ENCODE measurements at regions not wholly inside any gene's neighbourhood (a gene's known extent, or its start where the extent isn't known, plus 50 kb on each side); places are given as distances from the start of the nearest gene placed in this dataset.

DNA sequence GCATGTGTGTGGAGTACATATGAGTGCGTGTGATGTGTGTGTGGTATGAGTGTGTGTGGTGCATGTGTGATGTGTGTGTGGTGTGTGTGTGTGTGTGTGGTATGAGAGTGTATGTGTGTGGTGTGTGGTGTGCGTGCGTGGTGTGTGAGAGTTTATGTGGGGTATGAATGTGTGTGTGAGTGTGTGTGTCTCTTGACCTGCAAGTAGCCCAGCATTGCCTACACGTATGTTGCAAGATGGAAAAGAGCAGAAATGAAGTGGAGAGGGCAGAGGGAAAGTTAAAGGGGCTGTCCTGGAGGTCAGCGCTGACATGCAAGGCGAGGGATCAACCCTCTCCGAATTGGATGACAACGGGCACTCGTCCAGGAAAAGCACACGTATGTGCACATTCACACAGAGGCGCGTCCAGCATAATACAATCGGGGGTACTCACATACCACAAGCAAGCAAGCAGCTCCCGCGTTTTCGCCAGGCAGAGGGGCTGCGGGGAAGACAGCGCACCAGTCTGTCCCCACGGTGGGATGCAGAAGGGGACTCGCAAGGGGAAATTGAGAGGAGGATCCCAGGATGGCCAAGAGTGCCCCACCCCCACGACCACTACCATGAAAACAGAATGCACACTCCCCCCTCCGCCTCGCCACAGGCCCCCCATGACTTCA, 174.5 kb upstream of the AFDN start:
- ATAC-seq, result no peak
- ChIA-PET POLR2A (no interaction called here), CTCF (no interaction called here)
- Histone ChIP-seq H3K4me1 (no peaks in the 10 kb centered on the region), H3K9me3 (no peaks in the 10 kb centered on the region), H3K4me3 (no peak overlapping the region), H3K4me2 (no peak overlapping the region), H3K27ac (no peak overlapping the region)
- no peak for DNase-seq (ENCODE audit: low read depth in 1 of 2, low spot score in 1 of 2)
- 88% methylated on average over 20 of the region's 23 CpGs for WGBS (ENCODE audit: missing lambda C conversion rate)
- no peak for FAIRE-seq
- TF ChIP-seq, protein P1, sequence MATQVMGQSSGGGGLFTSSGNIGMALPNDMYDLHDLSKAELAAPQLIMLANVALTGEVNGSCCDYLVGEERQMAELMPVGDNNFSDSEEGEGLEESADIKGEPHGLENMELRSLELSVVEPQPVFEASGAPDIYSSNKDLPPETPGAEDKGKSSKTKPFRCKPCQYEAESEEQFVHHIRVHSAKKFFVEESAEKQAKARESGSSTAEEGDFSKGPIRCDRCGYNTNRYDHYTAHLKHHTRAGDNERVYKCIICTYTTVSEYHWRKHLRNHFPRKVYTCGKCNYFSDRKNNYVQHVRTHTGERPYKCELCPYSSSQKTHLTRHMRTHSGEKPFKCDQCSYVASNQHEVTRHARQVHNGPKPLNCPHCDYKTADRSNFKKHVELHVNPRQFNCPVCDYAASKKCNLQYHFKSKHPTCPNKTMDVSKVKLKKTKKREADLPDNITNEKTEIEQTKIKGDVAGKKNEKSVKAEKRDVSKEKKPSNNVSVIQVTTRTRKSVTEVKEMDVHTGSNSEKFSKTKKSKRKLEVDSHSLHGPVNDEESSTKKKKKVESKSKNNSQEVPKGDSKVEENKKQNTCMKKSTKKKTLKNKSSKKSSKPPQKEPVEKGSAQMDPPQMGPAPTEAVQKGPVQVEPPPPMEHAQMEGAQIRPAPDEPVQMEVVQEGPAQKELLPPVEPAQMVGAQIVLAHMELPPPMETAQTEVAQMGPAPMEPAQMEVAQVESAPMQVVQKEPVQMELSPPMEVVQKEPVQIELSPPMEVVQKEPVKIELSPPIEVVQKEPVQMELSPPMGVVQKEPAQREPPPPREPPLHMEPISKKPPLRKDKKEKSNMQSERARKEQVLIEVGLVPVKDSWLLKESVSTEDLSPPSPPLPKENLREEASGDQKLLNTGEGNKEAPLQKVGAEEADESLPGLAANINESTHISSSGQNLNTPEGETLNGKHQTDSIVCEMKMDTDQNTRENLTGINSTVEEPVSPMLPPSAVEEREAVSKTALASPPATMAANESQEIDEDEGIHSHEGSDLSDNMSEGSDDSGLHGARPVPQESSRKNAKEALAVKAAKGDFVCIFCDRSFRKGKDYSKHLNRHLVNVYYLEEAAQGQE (IDR thresholded peaks at IDR 0.05), result no peak
- TF ChIP-seq CBX2 (IDR thresholded peaks at IDR 0.05; ENCODE audit: borderline replicate concordance, low read depth), result no peak
- no peak for TF ChIP-seq RCOR1 (IDR thresholded peaks at IDR 0.05; ENCODE audit: low read depth, low read length)
- no peak for TF ChIP-seq GATA3 (IDR thresholded peaks at IDR 0.05; ENCODE audit: borderline replicate concordance)
- TF ChIP-seq NR3C1 (IDR thresholded peaks at IDR 0.05), result no peak
- no peak for TF ChIP-seq ZFP36 (IDR thresholded peaks at IDR 0.05; ENCODE audit: borderline replicate concordance, partially characterized antibody)
- TF ChIP-seq HOXA7 (CRISPR knock-in tag; IDR thresholded peaks at IDR 0.05), result no peak
- TF ChIP-seq ZNF302 (CRISPR knock-in tag; IDR thresholded peaks at IDR 0.05), result no peak
- no peak for TF ChIP-seq HOXB5 (CRISPR knock-in tag; IDR thresholded peaks at IDR 0.05)
- no peak for TF ChIP-seq RARB (CRISPR knock-in tag; IDR thresholded peaks at IDR 0.05)
- no peak for TF ChIP-seq RNF2 (IDR thresholded peaks at IDR 0.05; ENCODE audit: borderline replicate concordance, low read depth)
- TF ChIP-seq EP300 (IDR thresholded peaks at IDR 0.05), result no peak
- no peak for TF ChIP-seq NFE2L2 (conservative IDR thresholded peaks at IDR 0.05; ENCODE audit: low read length)
- no peak for TF ChIP-seq PHF8 (IDR thresholded peaks at IDR 0.05; ENCODE audit: borderline replicate concordance, low read depth)
- TF ChIP-seq RFX5 (IDR thresholded peaks at IDR 0.05), result no peak
- no peak for TF ChIP-seq POLR2AphosphoS2 (conservative IDR thresholded peaks at IDR 0.05; ENCODE audit: low read length)
- TF ChIP-seq, protein P2, sequence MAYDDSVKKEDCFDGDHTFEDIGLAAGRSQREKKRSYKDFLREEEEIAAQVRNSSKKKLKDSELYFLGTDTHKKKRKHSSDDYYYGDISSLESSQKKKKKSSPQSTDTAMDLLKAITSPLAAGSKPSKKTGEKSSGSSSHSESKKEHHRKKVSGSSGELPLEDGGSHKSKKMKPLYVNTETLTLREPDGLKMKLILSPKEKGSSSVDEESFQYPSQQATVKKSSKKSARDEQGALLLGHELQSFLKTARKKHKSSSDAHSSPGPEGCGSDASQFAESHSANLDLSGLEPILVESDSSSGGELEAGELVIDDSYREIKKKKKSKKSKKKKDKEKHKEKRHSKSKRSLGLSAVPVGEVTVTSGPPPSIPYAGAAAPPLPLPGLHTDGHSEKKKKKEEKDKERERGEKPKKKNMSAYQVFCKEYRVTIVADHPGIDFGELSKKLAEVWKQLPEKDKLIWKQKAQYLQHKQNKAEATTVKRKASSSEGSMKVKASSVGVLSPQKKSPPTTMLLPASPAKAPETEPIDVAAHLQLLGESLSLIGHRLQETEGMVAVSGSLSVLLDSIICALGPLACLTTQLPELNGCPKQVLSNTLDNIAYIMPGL (CRISPR knock-in tag; IDR thresholded peaks at IDR 0.05; ENCODE audit: borderline replicate concordance), result no peak

DNA sequence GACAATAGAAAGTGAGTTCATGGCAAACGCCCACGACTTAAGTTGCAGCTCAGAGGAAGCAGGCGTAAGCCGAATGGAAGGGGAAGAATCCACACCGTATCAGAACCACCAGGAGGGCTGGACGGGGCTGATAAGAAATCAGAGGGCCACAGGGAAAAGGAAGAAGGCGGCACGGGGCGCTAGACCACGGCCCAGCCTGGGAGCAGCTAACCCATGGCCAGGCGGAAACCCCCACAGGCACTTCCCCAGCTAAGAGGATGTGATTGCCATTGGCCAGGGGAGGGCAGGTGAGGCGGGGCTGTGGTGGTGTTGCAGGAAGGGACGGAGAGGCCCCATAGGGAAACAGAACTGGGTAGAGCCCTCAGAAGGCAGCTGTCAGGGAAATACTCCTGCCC, 174.0 kb upstream of the AFDN start:
- Histone ChIP-seq H3K4me3 (no peak overlapping the region), H3K9me3 (no peaks in the 10 kb centered on the region), H3K27ac (no peak overlapping the region), H3K4me1 (no peaks in the 10 kb centered on the region), H3K4me2 (no peak overlapping the region)
- ChIA-PET CTCF (no interaction called here), POLR2A (no interaction called here)
- FAIRE-seq (no peak), ATAC-seq (no peak; a peak in 1 of 6 replicates), DNase-seq (ENCODE audit: low read depth in 1 of 2, low spot score in 1 of 2) (no peak)
- 70% methylated on average over 12 of the region's 13 CpGs for WGBS (ENCODE audit: missing lambda C conversion rate)
- TF ChIP-seq, protein P3, sequence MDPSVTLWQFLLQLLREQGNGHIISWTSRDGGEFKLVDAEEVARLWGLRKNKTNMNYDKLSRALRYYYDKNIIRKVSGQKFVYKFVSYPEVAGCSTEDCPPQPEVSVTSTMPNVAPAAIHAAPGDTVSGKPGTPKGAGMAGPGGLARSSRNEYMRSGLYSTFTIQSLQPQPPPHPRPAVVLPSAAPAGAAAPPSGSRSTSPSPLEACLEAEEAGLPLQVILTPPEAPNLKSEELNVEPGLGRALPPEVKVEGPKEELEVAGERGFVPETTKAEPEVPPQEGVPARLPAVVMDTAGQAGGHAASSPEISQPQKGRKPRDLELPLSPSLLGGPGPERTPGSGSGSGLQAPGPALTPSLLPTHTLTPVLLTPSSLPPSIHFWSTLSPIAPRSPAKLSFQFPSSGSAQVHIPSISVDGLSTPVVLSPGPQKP (IDR thresholded peaks at IDR 0.05; ENCODE audit: low read depth, low read length), result no peak
- TF ChIP-seq KDM1A (IDR thresholded peaks at IDR 0.05; ENCODE audit: low read depth), result no peak
- no peak for TF ChIP-seq KDM5A (IDR thresholded peaks at IDR 0.05)
- TF ChIP-seq POLR2A (IDR thresholded peaks at IDR 0.05; ENCODE audit: low read length), result no peak
- no peak for TF ChIP-seq FOSB (CRISPR knock-in tag; IDR thresholded peaks at IDR 0.05)
- no peak for TF ChIP-seq HOXA7 (CRISPR knock-in tag; IDR thresholded peaks at IDR 0.05)
- TF ChIP-seq JUNB (IDR thresholded peaks at IDR 0.05), result no peak
- TF ChIP-seq CBX2 (IDR thresholded peaks at IDR 0.05; ENCODE audit: borderline replicate concordance, low read depth), result no peak
- TF ChIP-seq, protein P4, sequence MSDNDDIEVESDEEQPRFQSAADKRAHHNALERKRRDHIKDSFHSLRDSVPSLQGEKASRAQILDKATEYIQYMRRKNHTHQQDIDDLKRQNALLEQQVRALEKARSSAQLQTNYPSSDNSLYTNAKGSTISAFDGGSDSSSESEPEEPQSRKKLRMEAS (IDR thresholded peaks at IDR 0.05), result no peak
- no peak for TF ChIP-seq RNF2 (IDR thresholded peaks at IDR 0.05; ENCODE audit: borderline replicate concordance, low read depth)
- TF ChIP-seq FOSL2 (IDR thresholded peaks at IDR 0.05), result no peak
- TF ChIP-seq FOSL2 (CRISPR knock-in tag; IDR thresholded peaks at IDR 0.05), result no peak
- TF ChIP-seq RAD21 (conservative IDR thresholded peaks at IDR 0.05 in 1 of 2, IDR thresholded peaks at IDR 0.05 in 1 of 2), result no peak
- TF ChIP-seq, protein P5, sequence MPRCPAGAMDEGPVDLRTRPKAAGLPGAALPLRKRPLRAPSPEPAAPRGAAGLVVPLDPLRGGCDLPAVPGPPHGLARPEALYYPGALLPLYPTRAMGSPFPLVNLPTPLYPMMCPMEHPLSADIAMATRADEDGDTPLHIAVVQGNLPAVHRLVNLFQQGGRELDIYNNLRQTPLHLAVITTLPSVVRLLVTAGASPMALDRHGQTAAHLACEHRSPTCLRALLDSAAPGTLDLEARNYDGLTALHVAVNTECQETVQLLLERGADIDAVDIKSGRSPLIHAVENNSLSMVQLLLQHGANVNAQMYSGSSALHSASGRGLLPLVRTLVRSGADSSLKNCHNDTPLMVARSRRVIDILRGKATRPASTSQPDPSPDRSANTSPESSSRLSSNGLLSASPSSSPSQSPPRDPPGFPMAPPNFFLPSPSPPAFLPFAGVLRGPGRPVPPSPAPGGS (IDR thresholded peaks at IDR 0.05), result no peak
